IMR-90 (cell line): ENCODE measurements at regions not wholly inside any gene's neighbourhood (a gene's known extent, or its start where the extent isn't known, plus 50 kb on each side); places are given as distances from the start of the nearest gene placed in this dataset.

Source experiments
- CEBPB ChIP-seq: IDR thresholded peaks from 2 replicates; pipeline ENCODE4 v1.6.1; 2012; ENCODE audit warnings: low read depth, low read length, improper control_type of control experiment
- CTCF ChIP-seq: conservative IDR thresholded peaks from 2 replicates; pipeline ENCODE4 v1.5.1; 2012; ENCODE audit warnings: mild to moderate bottlenecking, low read depth, low read length, improper control_type of control experiment
- MAFK ChIP-seq: IDR thresholded peaks from 2 replicates; pipeline ENCODE4 v1.6.1; 2012; ENCODE audit warnings: low read depth, low read length, improper control_type of control experiment
- RAD21 ChIP-seq: IDR thresholded peaks from 2 replicates; pipeline ENCODE4 v1.6.1; 2012; ENCODE audit warnings: low read length, improper control_type of control experiment

GRCh38 chr13:110018009-110018408 lies 231.6 kb upstream of the IRS2 start:
- TF ChIP-seq RAD21 (no peak), CTCF (no peak), CEBPB (no peak), MAFK (no peak)
